H9 (cell line): ENCODE measurements at regions not wholly inside any gene's neighbourhood (a gene's known extent, or its start where the extent isn't known, plus 50 kb on each side); places are given as distances from the start of the nearest gene placed in this dataset.
A peak's percentile ranks its signal among the peaks of the same experiment; 100 is the strongest.

Experiments
- DNase-seq: peaks from one replicate; pipeline ENCODE4 v3.0.0-alpha.2; 2017
- H2AFZ ChIP-seq: one replicate; pipeline ENCODE4 v1.6.1; 2013; ENCODE audit warnings: mild to moderate bottlenecking, low read length, control low read depth, moderate library complexity
- H2AK5ac ChIP-seq: 2 replicates; pipeline ENCODE4 v1.6.1; 2013; ENCODE audit warnings: low read length, control low read depth, mixed read lengths; ENCODE audit not compliant: insufficient read length
- H2BK120ac ChIP-seq: one replicate; pipeline ENCODE4 v1.6.1; 2013; ENCODE audit warnings: low read depth, mild to moderate bottlenecking, low read length, control low read depth, inconsistent platforms; ENCODE audit not compliant: poor library complexity, severe bottlenecking
- H2BK12ac ChIP-seq: 2 replicates; pipeline ENCODE4 v1.6.1; 2013; ENCODE audit warnings: low read length, control low read depth, mixed read lengths, low read depth; ENCODE audit not compliant: insufficient read length
- H2BK15ac ChIP-seq: 2 replicates; pipeline ENCODE4 v1.6.1; 2013; ENCODE audit warnings: low read depth, low read length, control low read depth
- H2BK20ac ChIP-seq: one replicate; pipeline ENCODE4 v1.6.1; 2013; ENCODE audit warnings: low read depth, mild to moderate bottlenecking, low read length, control low read depth, inconsistent platforms; ENCODE audit not compliant: poor library complexity, severe bottlenecking
- H2BK5ac ChIP-seq: 2 replicates; pipeline ENCODE4 v1.6.1; 2013; ENCODE audit warnings: low read length, control low read depth, mixed read lengths; ENCODE audit not compliant: insufficient read length
- H3K14ac ChIP-seq: 2 replicates; pipeline ENCODE4 v1.6.1; 2013; ENCODE audit warnings: low read length, control low read depth; ENCODE audit not compliant: insufficient read depth
- H3K18ac ChIP-seq: 2 replicates; pipeline ENCODE4 v1.6.1; 2013; ENCODE audit warnings: low read depth, mild to moderate bottlenecking, mixed read lengths, low read length, control low read depth; ENCODE audit not compliant: insufficient read length
- H3K23ac ChIP-seq: 2 replicates; pipeline ENCODE4 v1.6.1; 2013; ENCODE audit warnings: low read length, control low read depth, mixed read lengths, low read depth; ENCODE audit not compliant: insufficient read length
- H3K23me2 ChIP-seq: 2 replicates; pipeline ENCODE4 v1.6.1; 2013; ENCODE audit warnings: low read depth, mild to moderate bottlenecking, mixed read lengths, low read length, control low read depth; ENCODE audit not compliant: insufficient read length, poor library complexity, severe bottlenecking
- H3K27ac ChIP-seq: 2 replicates; pipeline ENCODE4 v1.5.1; 2013; ENCODE audit warnings: low read length, control low read depth, mixed read lengths, low read depth; ENCODE audit not compliant: insufficient read length
- H3K27me3 ChIP-seq: 2 replicates; pipeline ENCODE4 v1.6.1; 2013; ENCODE audit warnings: low read length, control low read depth, inconsistent platforms; ENCODE audit not compliant: insufficient read depth
- H3K4ac ChIP-seq: 2 replicates; pipeline ENCODE4 v1.6.1; 2013; ENCODE audit warnings: low read depth, mild to moderate bottlenecking, control low read depth, inconsistent platforms, low read length, moderate library complexity
- H3K4me1 ChIP-seq: 2 replicates; pipeline ENCODE4 v1.6.1; 2013; ENCODE audit warnings: low read length, control low read depth, inconsistent platforms; ENCODE audit not compliant: insufficient read depth
- H3K4me2 ChIP-seq: 2 replicates; pipeline ENCODE4 v1.6.1; 2013; ENCODE audit warnings: low read length, control low read depth, mixed read lengths; ENCODE audit not compliant: insufficient read length, insufficient read depth
- H3K56ac ChIP-seq: 2 replicates; pipeline ENCODE4 v1.6.1; 2013; ENCODE audit warnings: low read depth, mild to moderate bottlenecking, mixed read lengths, low read length, control low read depth; ENCODE audit not compliant: insufficient read length
- H3K79me1 ChIP-seq: 2 replicates; pipeline ENCODE4 v1.6.1; 2013; ENCODE audit warnings: low read depth, mild to moderate bottlenecking, moderate library complexity, low read length, control low read depth, inconsistent platforms; ENCODE audit not compliant: insufficient read depth, poor library complexity, severe bottlenecking
- H3K79me2 ChIP-seq: 2 replicates; pipeline ENCODE4 v1.6.1; 2013; ENCODE audit warnings: low read length, control low read depth, inconsistent platforms; ENCODE audit not compliant: insufficient read depth
- H3K9ac ChIP-seq: 2 replicates; pipeline ENCODE4 v1.6.1; 2013; ENCODE audit warnings: low read length, control low read depth, mixed read lengths; ENCODE audit not compliant: insufficient read length; ENCODE audit errors: extremely low read depth
- H3K9me3 ChIP-seq: one replicate; pipeline ENCODE4 v1.6.1; 2013; ENCODE audit warnings: low read depth, low read length, inconsistent platforms; ENCODE audit not compliant: control insufficient read depth
- H3T11ph ChIP-seq: one replicate; pipeline ENCODE4 v1.6.1; 2013; ENCODE audit warnings: mild to moderate bottlenecking, low read length, control low read depth, inconsistent platforms
- H4K20me1 ChIP-seq: one replicate; pipeline ENCODE4 v1.6.1; 2013; ENCODE audit not compliant: control insufficient read depth, insufficient read length, insufficient read depth
- H4K5ac ChIP-seq: 2 replicates; pipeline ENCODE4 v1.6.1; 2013; ENCODE audit warnings: low read depth, mild to moderate bottlenecking, mixed read lengths, low read length, control low read depth; ENCODE audit not compliant: insufficient read length
- H4K8ac ChIP-seq: replicated peaks from 2 replicates; pipeline ENCODE4 v1.6.1; 2013; ENCODE audit warnings: low read length, control low read depth, mixed read lengths, low read depth; ENCODE audit not compliant: insufficient read length
- H4K91ac ChIP-seq: 2 replicates; pipeline ENCODE4 v1.6.1; 2013; ENCODE audit warnings: low read depth, mild to moderate bottlenecking, moderate library complexity, mixed read lengths, low read length, control low read depth; ENCODE audit not compliant: insufficient read length
- H3K27ac Mint-ChIP-seq, 3 experiments: 2 replicates in 2 of 3; 3 replicates in 1 of 3; pipeline ENCODE4 v1.8.0; 2020 to 2021; ENCODE audit warnings: mixed read lengths in 3 of 3, mild to moderate bottlenecking in 1 of 3, moderate library complexity in 1 of 3
- H3K27me3 Mint-ChIP-seq: 2 replicates; pipeline ENCODE4 v1.8.0; 2021; ENCODE audit warnings: low read depth, mild to moderate bottlenecking, moderate library complexity, mixed read lengths
- H3K36me3 Mint-ChIP-seq, 3 experiments: 2 replicates in 2 of 3; 3 replicates in 1 of 3; pipeline ENCODE4 v1.8.0; 2020 to 2021; ENCODE audit warnings: low read depth in 3 of 3, mixed read lengths in 3 of 3; ENCODE audit not compliant: insufficient read depth in 1 of 3
- H3K4me1 Mint-ChIP-seq, 2 experiments: 2 replicates each; pipeline ENCODE4 v1.8.0; 2020; ENCODE audit warnings: mixed read lengths in 2 of 2
- H3K4me3 Mint-ChIP-seq, 2 experiments: 2 replicates in 1 of 2; 3 replicates in 1 of 2; pipeline ENCODE4 v1.8.0; 2020 to 2021; ENCODE audit warnings: mild to moderate bottlenecking in 2 of 2, mixed read lengths in 2 of 2, moderate library complexity in 1 of 2
- H3K9me3 Mint-ChIP-seq, 2 experiments: 2 replicates in 1 of 2; 3 replicates in 1 of 2; pipeline ENCODE4 v1.8.0; 2020; ENCODE audit warnings: mild to moderate bottlenecking in 2 of 2, mixed read lengths in 2 of 2, moderate library complexity in 1 of 2
- WGBS: extraction: QIAGEN DNeasy Blood & Tissue Kit; methylation state at CpG from one replicate; pipeline ENCODE4 v1.1.7; 2013; ENCODE audit warnings: missing lambda C conversion rate, low lambda C conversion rate, mixed read lengths; ENCODE audit not compliant: insufficient read length; ENCODE audit errors: extremely low coverage; 5-methylcytosine and 5-hydroxymethylcytosine counted together
- TF ChIP-seq, protein P1 (sequence below): fragments of 200-600 bp; sonication (generic); conservative IDR thresholded peaks from 3 replicates; pipeline ENCODE4 v1.8.0; 2021; ENCODE audit warnings: antibody characterized with exemption, mild to moderate bottlenecking

DNA sequence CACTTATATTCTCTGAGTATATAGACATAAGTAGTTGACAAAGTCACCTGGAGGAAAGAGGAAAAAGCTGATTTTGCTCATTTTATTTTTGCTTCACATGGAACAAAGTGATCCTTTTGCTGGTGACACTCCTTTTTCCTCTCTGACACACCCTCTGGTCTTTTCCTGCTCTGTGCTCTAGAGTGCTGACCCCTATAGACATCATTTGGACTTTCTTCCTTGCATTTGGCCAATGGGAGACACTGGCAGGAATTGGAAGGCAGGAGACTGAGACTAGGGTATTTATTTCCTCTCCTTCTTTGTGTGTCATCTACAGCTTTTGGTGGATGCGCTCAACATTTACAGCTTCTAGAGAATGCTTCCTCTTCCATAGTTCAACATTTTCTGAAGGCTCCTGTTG is 1078.1 kb downstream of the SORCS1 start:
- no peak overlapping the region for H3K23ac ChIP-seq
- WGBS = no CpG with 5 or more reads among the region's 1 CpG
- no peak overlapping the region for H3K27ac ChIP-seq
- H3K4me1 ChIP-seq = no peaks in the 10 kb centered on the region; the same call in 1 of the 2 replicates
- H2BK120ac ChIP-seq = no peak overlapping the region
- no peak overlapping the region for H3K9ac ChIP-seq
- no peaks in the 10 kb centered on the region for H3K9me3 ChIP-seq
- H3K14ac ChIP-seq = no peak overlapping the region
- H4K5ac ChIP-seq = no peak overlapping the region
- no peak overlapping the region for H3K56ac ChIP-seq
- TF ChIP-seq, protein P1, sequence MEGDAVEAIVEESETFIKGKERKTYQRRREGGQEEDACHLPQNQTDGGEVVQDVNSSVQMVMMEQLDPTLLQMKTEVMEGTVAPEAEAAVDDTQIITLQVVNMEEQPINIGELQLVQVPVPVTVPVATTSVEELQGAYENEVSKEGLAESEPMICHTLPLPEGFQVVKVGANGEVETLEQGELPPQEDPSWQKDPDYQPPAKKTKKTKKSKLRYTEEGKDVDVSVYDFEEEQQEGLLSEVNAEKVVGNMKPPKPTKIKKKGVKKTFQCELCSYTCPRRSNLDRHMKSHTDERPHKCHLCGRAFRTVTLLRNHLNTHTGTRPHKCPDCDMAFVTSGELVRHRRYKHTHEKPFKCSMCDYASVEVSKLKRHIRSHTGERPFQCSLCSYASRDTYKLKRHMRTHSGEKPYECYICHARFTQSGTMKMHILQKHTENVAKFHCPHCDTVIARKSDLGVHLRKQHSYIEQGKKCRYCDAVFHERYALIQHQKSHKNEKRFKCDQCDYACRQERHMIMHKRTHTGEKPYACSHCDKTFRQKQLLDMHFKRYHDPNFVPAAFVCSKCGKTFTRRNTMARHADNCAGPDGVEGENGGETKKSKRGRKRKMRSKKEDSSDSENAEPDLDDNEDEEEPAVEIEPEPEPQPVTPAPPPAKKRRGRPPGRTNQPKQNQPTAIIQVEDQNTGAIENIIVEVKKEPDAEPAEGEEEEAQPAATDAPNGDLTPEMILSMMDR = peak; percentile 47; the same call in 2 of the 3 replicates
- no peak overlapping the region for H3K18ac ChIP-seq
- H2BK12ac ChIP-seq = no peak overlapping the region
- Mint-ChIP-seq H3K36me3 (no peaks in the 10 kb centered on the region), H3K4me3 (no peak overlapping the region), H3K27me3 (no peaks in the 10 kb centered on the region), H3K9me3 (no peaks in the 10 kb centered on the region), H3K4me1 (peaks cover 0 to 3% of the 10 kb centered on the region in 2 experiments; a peak in 1 of 4 replicates), H3K27ac (no peak overlapping the region)
- H3K27me3 ChIP-seq = no peaks in the 10 kb centered on the region
- no peak overlapping the region for H4K91ac ChIP-seq
- DNase-seq = no peak
- H3K23me2 ChIP-seq = no peaks in the 10 kb centered on the region
- no peak overlapping the region for H2AFZ ChIP-seq
- no peaks in the 10 kb centered on the region for H3K79me1 ChIP-seq
- no peak overlapping the region for H3T11ph ChIP-seq
- H2BK5ac ChIP-seq = no peak overlapping the region
- no peaks in the 10 kb centered on the region for H3K79me2 ChIP-seq
- no peak overlapping the region for H2AK5ac ChIP-seq
- H4K20me1 ChIP-seq = no peaks in the 10 kb centered on the region
- H2BK20ac ChIP-seq = no peak overlapping the region
- H2BK15ac ChIP-seq = no peak overlapping the region
- H4K8ac ChIP-seq = no peak overlapping the region
- no peak overlapping the region for H3K4ac ChIP-seq
- no peak overlapping the region for H3K4me2 ChIP-seq
